KOPT-K1 (cell line): ENCODE measurements at regions not wholly inside any gene's neighbourhood (a gene's known extent, or its start where the extent isn't known, plus 50 kb on each side); places are given as distances from the start of the nearest gene placed in this dataset.

ENCODE experiments used
- H3K27ac ChIP-seq: fragments of 200-600 bp; sonication (generic); 2 replicates; pipeline ENCODE4 v1.5.1; 2016; ENCODE audit warnings: antibody characterized with exemption, mild to moderate bottlenecking, low read depth, low read length; ENCODE audit not compliant: poor library complexity, severe bottlenecking
- H3K36me3 ChIP-seq: fragments of 200-600 bp; sonication (generic); 2 replicates; pipeline ENCODE4 v1.5.1; 2017; ENCODE audit warnings: antibody characterized with exemption, mild to moderate bottlenecking, low read length, moderate library complexity; ENCODE audit not compliant: insufficient read depth
- H3K9me3 ChIP-seq: fragments of 200-600 bp; sonication (generic); 2 replicates; pipeline ENCODE4 v1.5.1; 2017; ENCODE audit warnings: antibody characterized with exemption, low read length, mild to moderate bottlenecking; ENCODE audit not compliant: insufficient read depth, poor library complexity, severe bottlenecking

DNA sequence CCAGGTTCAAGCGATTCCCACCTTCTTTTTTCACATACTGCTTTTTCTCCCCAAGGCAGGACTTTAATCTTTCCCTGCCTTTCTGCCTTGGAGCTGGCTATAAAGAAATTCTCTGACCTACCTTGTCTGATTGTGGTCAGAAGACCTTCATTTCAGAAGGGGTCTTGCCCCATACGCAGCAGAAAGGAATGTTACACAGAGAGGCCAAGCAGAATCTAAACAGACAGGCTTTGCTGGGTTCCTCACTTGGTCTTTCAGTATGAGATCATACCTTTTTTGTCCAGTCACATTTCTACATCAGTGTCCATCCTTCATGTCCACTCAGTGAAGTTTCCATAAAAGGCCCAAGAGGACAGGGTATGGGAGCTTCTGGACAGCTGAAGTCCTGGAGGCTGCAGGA lies 108.3 kb upstream of the RBPJ start:
- no peaks in the 10 kb centered on the region for H3K9me3 ChIP-seq
- no peaks in the 10 kb centered on the region for H3K36me3 ChIP-seq
- H3K27ac ChIP-seq: no peak overlapping the region

GRCh38 chr4:26213317-26213716 lies 107.5 kb upstream of the RBPJ start:
- Histone ChIP-seq H3K36me3 (no peaks in the 10 kb centered on the region), H3K27ac (no peak overlapping the region)

DNA sequence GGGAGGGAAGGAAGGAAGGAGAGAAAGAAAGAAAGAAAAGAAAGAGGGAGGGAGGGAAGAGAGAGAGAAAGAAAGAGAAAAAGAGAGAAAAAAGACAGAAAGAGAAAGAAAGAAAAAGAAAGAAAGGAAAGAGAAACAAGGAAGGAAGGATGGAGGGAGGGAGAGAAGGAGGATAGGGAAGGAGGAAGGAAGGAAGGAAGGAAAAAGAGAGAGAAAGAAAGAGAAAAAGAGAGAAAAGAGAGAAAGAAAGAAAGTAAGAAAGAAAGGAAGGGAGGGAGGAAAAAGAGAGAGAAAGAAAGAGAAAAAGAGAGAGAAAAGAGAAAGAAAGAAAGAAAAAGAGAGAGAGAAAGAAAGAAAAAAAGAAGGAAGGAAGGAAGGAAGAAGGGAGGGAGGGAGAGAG lies 105.8 kb upstream of the RBPJ start:
- Histone ChIP-seq H3K27ac (no peak overlapping the region), H3K36me3 (no peaks in the 10 kb centered on the region), H3K9me3 (no peaks in the 10 kb centered on the region)

More at GRCh38 chr4:26213317-26213716, 107.5 kb upstream of the RBPJ start:
- H3K9me3 ChIP-seq: no peaks in the 10 kb centered on the region

DNA sequence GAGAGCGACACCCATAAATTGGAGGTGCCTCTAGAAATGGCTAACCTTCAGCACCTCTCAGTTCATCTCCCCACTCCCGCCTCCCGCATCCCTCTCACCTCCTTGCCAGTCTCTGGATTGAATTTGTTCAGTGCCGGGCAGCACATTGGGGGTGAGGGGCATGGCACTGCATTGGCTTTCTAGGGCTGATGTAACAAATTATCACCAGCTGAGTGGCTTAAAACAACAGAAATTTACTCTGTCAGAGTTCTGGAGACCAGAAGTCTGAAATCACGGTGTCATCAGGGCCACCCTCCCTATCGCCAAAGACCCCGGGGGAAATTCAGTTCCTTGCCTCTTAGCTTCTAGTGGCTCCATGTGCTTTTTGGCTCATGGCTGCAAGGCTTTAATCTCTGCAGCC lies 105.1 kb upstream of the RBPJ start:
- no peak overlapping the region for H3K27ac ChIP-seq
- H3K9me3 ChIP-seq: no peaks in the 10 kb centered on the region
- no peaks in the 10 kb centered on the region for H3K36me3 ChIP-seq

DNA sequence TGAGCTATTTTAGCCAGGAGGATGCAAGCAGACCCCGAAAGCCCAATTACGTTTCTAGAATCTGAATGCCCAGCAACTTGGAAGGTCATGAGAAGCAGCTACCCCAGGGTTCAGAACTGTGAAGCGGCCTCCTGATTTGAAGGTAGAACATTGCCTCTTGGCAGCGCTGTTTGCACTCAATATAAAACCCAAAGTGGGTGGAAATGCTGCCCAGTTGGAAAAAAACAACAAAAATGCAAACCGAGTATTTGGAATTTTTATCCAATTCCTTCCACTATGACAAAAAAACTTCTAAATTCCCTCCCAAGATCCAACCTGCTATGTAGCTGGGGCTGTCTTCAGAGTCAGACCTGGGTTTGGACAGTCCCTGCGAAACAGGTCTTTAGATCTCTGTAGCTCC lies 103.3 kb upstream of the RBPJ start:
- H3K36me3 ChIP-seq: no peaks in the 10 kb centered on the region
- no peaks in the 10 kb centered on the region for H3K9me3 ChIP-seq
- no peak overlapping the region for H3K27ac ChIP-seq

- no peak overlapping the region for H3K27ac ChIP-seq
- no peaks in the 10 kb centered on the region for H3K9me3 ChIP-seq
Observed at GRCh38 chr4:26217961-26218676, 102.7 kb upstream of the RBPJ start.

DNA sequence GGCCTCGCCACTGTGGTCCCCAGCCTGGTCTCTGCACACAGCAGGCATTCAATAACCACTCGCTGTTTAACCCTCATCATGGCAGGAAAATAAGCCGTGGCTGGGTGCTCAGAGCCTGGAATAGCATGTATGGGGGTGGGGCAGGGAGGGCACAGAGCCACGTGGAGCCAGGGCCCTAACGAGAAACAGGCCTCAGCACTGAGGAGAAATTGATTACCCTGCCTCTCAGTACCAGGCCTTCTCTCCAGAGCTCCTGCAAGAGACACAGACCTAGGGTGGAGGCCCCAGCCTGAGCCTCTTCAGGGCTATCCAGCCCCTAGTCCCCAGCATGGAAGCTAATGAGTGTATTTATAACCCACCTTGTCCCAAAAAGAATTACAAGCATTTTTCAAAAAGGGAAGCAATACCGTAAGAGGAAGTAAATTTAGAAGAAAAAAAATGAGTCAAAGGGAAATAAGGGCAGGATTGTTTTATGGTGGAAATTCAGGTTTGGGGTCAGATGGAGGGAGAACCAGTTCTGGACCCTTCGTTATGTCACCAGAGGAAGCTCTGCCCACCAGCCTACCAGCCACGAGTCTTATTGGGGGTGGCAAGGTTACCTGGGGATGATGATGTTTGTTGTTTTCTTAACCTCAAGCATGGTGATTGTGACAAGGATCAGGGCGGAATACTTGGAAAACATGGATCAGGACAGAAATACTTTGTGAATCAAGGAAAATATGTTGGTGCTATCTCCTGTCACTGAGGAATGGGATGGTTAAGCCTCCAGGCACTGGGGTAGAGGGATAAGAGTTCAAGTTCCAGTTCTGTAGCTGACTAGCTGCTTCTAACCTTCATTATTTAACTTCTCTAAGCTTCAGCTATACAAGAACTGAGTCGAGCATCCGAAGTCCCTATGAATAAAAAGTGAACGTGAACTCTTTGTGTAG lies 101.9 kb upstream of the RBPJ start:
- no peaks in the 10 kb centered on the region for H3K36me3 ChIP-seq
- H3K9me3 ChIP-seq: no peaks in the 10 kb centered on the region
- H3K27ac ChIP-seq: no peak overlapping the region

More at GRCh38 chr4:26217961-26218676, 102.7 kb upstream of the RBPJ start:
- no peaks in the 10 kb centered on the region for H3K36me3 ChIP-seq

GRCh38 chr4:26220696-26221095 lies 100.1 kb upstream of the RBPJ start:
- Histone ChIP-seq H3K36me3 (no peaks in the 10 kb centered on the region), H3K9me3 (no peaks in the 10 kb centered on the region), H3K27ac (no peak overlapping the region)

- no peaks in the 10 kb centered on the region for H3K36me3 ChIP-seq
- H3K27ac ChIP-seq: no peak overlapping the region
- no peaks in the 10 kb centered on the region for H3K9me3 ChIP-seq
Observed at GRCh38 chr4:26223155-26223554, 97.7 kb upstream of the RBPJ start.

DNA sequence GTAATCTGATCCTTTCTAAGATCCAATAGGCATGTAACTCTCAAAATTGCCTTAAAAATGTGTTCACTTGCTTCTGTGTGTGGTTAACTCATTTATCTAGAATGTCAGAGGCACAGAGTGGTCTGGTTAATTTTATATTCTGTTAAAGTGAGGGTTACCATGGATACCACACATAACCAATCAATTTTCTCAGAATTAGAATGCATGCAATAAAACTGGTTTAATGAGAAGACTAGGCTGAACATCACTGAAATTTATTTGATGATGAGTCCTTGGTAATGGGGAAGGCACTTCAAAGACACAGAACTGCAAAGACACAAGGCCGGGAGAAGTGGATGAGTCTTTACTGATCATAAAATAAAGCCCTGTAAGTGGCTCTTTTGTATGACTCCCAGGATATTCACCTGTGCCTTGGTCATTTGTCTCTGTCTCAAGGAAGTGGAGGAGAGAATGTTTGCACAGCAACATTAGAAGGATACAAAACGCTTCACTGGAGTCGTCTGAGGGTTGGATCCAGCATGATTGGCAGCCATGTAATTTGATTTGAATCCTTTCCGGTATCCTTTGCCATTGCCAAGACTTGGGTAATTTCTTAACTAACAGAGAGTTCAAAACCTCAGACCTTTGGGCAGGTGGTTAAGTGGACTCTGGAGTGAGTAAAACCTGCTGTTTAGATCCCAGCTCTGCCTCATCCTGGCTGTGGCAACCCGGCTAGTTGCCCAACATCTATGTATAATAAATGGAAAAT lies 94.0 kb upstream of the RBPJ start:
- Histone ChIP-seq H3K9me3 (no peaks in the 10 kb centered on the region), H3K36me3 (no peaks in the 10 kb centered on the region), H3K27ac (no peak overlapping the region)

DNA sequence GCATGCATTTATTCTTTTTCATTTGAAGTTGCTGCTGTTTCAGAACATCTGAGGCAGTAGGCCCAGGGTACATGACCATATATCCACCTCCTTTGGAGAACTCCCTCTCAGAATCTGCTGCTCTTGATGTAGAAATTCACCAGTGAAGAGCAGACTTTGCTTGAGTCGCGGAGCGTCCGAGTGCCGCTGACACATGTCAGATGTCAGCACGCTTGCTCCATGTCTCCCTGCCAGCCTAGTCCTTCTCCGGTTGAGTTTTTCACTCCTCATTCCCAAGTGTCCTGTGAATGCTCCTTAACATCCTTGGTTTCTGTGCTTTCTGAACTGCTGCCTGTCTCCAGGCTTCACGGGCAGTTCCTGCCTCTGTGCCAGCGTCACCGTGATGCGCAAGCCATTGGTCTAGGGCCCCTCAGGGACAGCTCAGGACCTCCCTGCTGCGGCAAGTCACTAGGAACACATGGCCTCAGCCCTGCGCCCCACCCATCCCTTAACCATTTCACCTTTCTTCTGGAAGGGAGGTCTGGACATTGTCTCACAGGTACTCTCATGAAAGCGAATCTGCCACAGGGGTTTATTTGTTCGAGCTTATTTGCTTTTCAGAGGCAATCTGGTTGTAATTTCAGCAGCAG lies 93.1 kb upstream of the RBPJ start:
- no peaks in the 10 kb centered on the region for H3K9me3 ChIP-seq
- H3K36me3 ChIP-seq: no peaks in the 10 kb centered on the region
- H3K27ac ChIP-seq: no peak overlapping the region

GRCh38 chr4:26228883-26229282 lies 91.9 kb upstream of the RBPJ start:
- H3K27ac ChIP-seq: no peak overlapping the region
- H3K36me3 ChIP-seq: no peaks in the 10 kb centered on the region
- no peaks in the 10 kb centered on the region for H3K9me3 ChIP-seq

GRCh38 chr4:26229974-26230373 lies 90.8 kb upstream of the RBPJ start:
- H3K27ac ChIP-seq: no peak overlapping the region
- H3K36me3 ChIP-seq: no peaks in the 10 kb centered on the region
- no peaks in the 10 kb centered on the region for H3K9me3 ChIP-seq

GRCh38 chr4:26233350-26233749 lies 87.5 kb upstream of the RBPJ start:
- no peaks in the 10 kb centered on the region for H3K9me3 ChIP-seq
- H3K27ac ChIP-seq: no peak overlapping the region
- H3K36me3 ChIP-seq: no peaks in the 10 kb centered on the region

DNA sequence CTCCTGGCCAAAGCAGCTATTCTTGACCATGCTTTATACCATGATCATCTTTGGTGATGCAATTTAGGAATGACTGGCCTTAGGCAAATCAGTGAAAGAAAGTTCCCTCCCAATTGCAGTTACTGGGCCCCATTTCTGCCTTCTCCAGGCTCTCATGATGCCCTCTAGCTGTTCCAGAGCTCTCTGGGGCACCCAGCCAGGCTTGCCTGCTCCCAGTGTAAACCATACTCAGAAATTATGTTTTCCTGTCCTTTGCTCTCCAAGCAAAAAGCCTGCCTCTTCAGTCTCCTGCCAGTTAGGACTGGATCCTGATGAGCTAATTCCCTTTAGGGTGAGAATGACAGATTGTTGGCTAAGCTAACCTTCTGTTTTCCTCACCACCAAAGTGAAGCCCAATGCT lies 85.3 kb upstream of the RBPJ start:
- no peaks in the 10 kb centered on the region for H3K36me3 ChIP-seq
- no peak overlapping the region for H3K27ac ChIP-seq
- H3K9me3 ChIP-seq: no peaks in the 10 kb centered on the region
